ENCODE measurements at regions not wholly inside any gene's neighbourhood (a gene's known extent, or its start where the extent isn't known, plus 50 kb on each side); places are given as distances from the start of the nearest gene placed in this dataset.

- peaks cover 7% of the 10 kb centered on the region for H3K9me3 ChIP-seq (ENCODE audit: control insufficient read depth, low read length)
- no peak overlapping the region for H3K27ac ChIP-seq
- H3K4me2 ChIP-seq (ENCODE audit: low read length): no peak overlapping the region
- no peaks in the 10 kb centered on the region for H3K4me1 ChIP-seq
- no peaks in the 10 kb centered on the region for H3K36me3 ChIP-seq (ENCODE audit: control insufficient read depth, insufficient read depth, low read length)
- no peaks in the 10 kb centered on the region for H3K27me3 ChIP-seq (ENCODE audit: control insufficient read depth, insufficient read depth, low read length)
- no peak for TF ChIP-seq CTCF (IDR thresholded peaks at IDR 0.05)
- peaks cover 13% of the 10 kb centered on the region for H3K79me2 ChIP-seq
- no peak overlapping the region for H3K4me3 ChIP-seq (ENCODE audit: low read depth, low read length)
- H3K9ac ChIP-seq: no peak overlapping the region
- no peak overlapping the region for H2AFZ ChIP-seq
These were observed 341.0 kb upstream of the POU5F2 start for GRCh38 chr5:94082405-94082804.

GRCh38 chr5:94081088-94081487 is 339.7 kb upstream of the POU5F2 start:
- no peaks in the 10 kb centered on the region for H3K4me1 ChIP-seq
- H3K27me3 ChIP-seq (ENCODE audit: control insufficient read depth, insufficient read depth, low read length): no peaks in the 10 kb centered on the region
- H3K4me3 ChIP-seq (ENCODE audit: low read depth, low read length): no peak overlapping the region
- no peak overlapping the region for H3K27ac ChIP-seq
- peaks cover 10% of the 10 kb centered on the region for H3K79me2 ChIP-seq
- no peak overlapping the region for H3K4me2 ChIP-seq (ENCODE audit: low read length)
- no peak for TF ChIP-seq CTCF (IDR thresholded peaks at IDR 0.05)
- H3K9ac ChIP-seq: no peak overlapping the region
- no peak overlapping the region for H2AFZ ChIP-seq
- no peaks in the 10 kb centered on the region for H3K36me3 ChIP-seq (ENCODE audit: control insufficient read depth, insufficient read depth, low read length)
- H3K9me3 ChIP-seq (ENCODE audit: control insufficient read depth, low read length): peaks cover 7% of the 10 kb centered on the region

GRCh38 chr5:94080390-94080789 is 339.0 kb upstream of the POU5F2 start:
- Histone ChIP-seq H3K36me3 (ENCODE audit: control insufficient read depth, insufficient read depth, low read length) (no peaks in the 10 kb centered on the region), H3K9me3 (ENCODE audit: control insufficient read depth, low read length) (peaks cover 4% of the 10 kb centered on the region), H3K4me3 (ENCODE audit: low read depth, low read length) (no peak overlapping the region), H3K27me3 (ENCODE audit: control insufficient read depth, insufficient read depth, low read length) (no peaks in the 10 kb centered on the region), H3K27ac (no peak overlapping the region), H2AFZ (no peak overlapping the region), H3K4me1 (no peaks in the 10 kb centered on the region), H3K9ac (no peak overlapping the region), H3K79me2 (peaks cover 9% of the 10 kb centered on the region), H3K4me2 (ENCODE audit: low read length) (no peak overlapping the region)
- no peak for TF ChIP-seq CTCF (IDR thresholded peaks at IDR 0.05)

- H3K27ac ChIP-seq: no peak overlapping the region
- TF ChIP-seq CTCF (IDR thresholded peaks at IDR 0.05): no peak
- no peak overlapping the region for H3K4me3 ChIP-seq (ENCODE audit: low read depth, low read length)
- no peak overlapping the region for H3K9ac ChIP-seq
- H3K4me1 ChIP-seq: no peaks in the 10 kb centered on the region
- peaks cover 9% of the 10 kb centered on the region for H3K79me2 ChIP-seq
- no peaks in the 10 kb centered on the region for H3K9me3 ChIP-seq (ENCODE audit: control insufficient read depth, low read length)
- no peak overlapping the region for H3K4me2 ChIP-seq (ENCODE audit: low read length)
- no peaks in the 10 kb centered on the region for H3K27me3 ChIP-seq (ENCODE audit: control insufficient read depth, insufficient read depth, low read length)
- no peaks in the 10 kb centered on the region for H3K36me3 ChIP-seq (ENCODE audit: control insufficient read depth, insufficient read depth, low read length)
- H2AFZ ChIP-seq: no peak overlapping the region
These were observed 330.7 kb upstream of the POU5F2 start for GRCh38 chr5:94072116-94072515.

- Histone ChIP-seq H3K4me3 (ENCODE audit: low read depth, low read length) (no peak overlapping the region), H3K79me2 (peaks cover 37% of the 10 kb centered on the region), H3K9me3 (ENCODE audit: control insufficient read depth, low read length) (no peaks in the 10 kb centered on the region), H3K27ac (no peak overlapping the region), H3K9ac (no peak overlapping the region), H3K4me1 (no peaks in the 10 kb centered on the region), H3K4me2 (ENCODE audit: low read length) (no peak overlapping the region), H3K27me3 (ENCODE audit: control insufficient read depth, insufficient read depth, low read length) (no peaks in the 10 kb centered on the region), H3K36me3 (ENCODE audit: control insufficient read depth, insufficient read depth, low read length) (no peaks in the 10 kb centered on the region), H2AFZ (no peak overlapping the region)
- TF ChIP-seq CTCF (IDR thresholded peaks at IDR 0.05): no peak
These were observed 325.2 kb upstream of the POU5F2 start for GRCh38 chr5:94066437-94067207.

Measured in parathyroid adenoma (tissue), 2 donors.